Liver (tissue), 8 donors: ENCODE measurements at regions not wholly inside any gene's neighbourhood (a gene's known extent, or its start where the extent isn't known, plus 50 kb on each side); places are given as distances from the start of the nearest gene placed in this dataset.

Source experiments
- DNase-seq: peaks from one replicate; pipeline ENCODE4 v3.0.0-alpha.2; 2017; ENCODE audit warnings: low spot score
- H3K27ac ChIP-seq, 2 donors: one replicate each; pipeline ENCODE4 v1.7.0; 2013; ENCODE audit warnings: inconsistent platforms in 2 of 2, low read length in 2 of 2, control low read depth in 1 of 2, low read depth in 1 of 2, mild to moderate bottlenecking in 1 of 2
- H3K27me3 ChIP-seq, 4 donors: one replicate each; pipeline versions ENCODE4 v1.6.1 to v1.7.0; 2013; ENCODE audit warnings: low read length in 3 of 4, inconsistent platforms in 1 of 4, mild to moderate bottlenecking in 1 of 4, moderate library complexity in 1 of 4; ENCODE audit not compliant: control insufficient read depth in 4 of 4, insufficient read depth in 4 of 4
- H3K36me3 ChIP-seq, 4 donors: one replicate each; pipeline versions ENCODE4 v1.6.1 to v1.7.0; 2013; ENCODE audit warnings: low read length in 3 of 4, mild to moderate bottlenecking in 3 of 4, low read depth in 1 of 4, moderate library complexity in 1 of 4; ENCODE audit not compliant: control insufficient read depth in 4 of 4, insufficient read depth in 3 of 4
- H3K4me1 ChIP-seq, 4 donors: one replicate each; pipeline versions ENCODE4 v1.6.1 to v1.7.0; 2013; ENCODE audit warnings: low read length in 3 of 4, mild to moderate bottlenecking in 3 of 4, moderate library complexity in 1 of 4; ENCODE audit not compliant: control insufficient read depth in 4 of 4, insufficient read depth in 4 of 4
- H3K4me3 ChIP-seq, 3 donors: one replicate each; pipeline versions ENCODE4 v1.6.1 to v1.7.0; 2013; ENCODE audit warnings: low read length in 3 of 3, control low read depth in 1 of 3, low read depth in 1 of 3, mild to moderate bottlenecking in 1 of 3
- H3K9ac ChIP-seq, 2 donors: one replicate each; pipeline ENCODE4 v1.7.0; 2013; ENCODE audit warnings: low read length in 2 of 2, mild to moderate bottlenecking in 2 of 2, moderate library complexity in 2 of 2, control low read depth in 1 of 2, low read depth in 1 of 2
- H3K9me3 ChIP-seq, 4 donors: one replicate each; pipeline versions ENCODE4 v1.6.1 to v1.7.0; 2013; ENCODE audit warnings: low read length in 3 of 4; ENCODE audit not compliant: control insufficient read depth in 4 of 4
- ATF3 ChIP-seq: IDR thresholded peaks from 2 replicates; pipeline ENCODE4 v1.6.1; 2016; ENCODE audit warnings: antibody characterized with exemption
- CTCF ChIP-seq: fragments of 150-350 bp; IDR thresholded peaks from 2 replicates; pipeline ENCODE4 v1.5.1; 2017; ENCODE audit warnings: improper control_type of control experiment, low read depth, low read length; ENCODE audit not compliant: missing input control
- EGR1 ChIP-seq, 2 donors: IDR thresholded peaks; 2 replicates each; pipeline ENCODE4 v1.6.1; 2016 to 2018; ENCODE audit warnings: antibody characterized with exemption in 2 of 2, low read depth in 2 of 2
- FOXA1 ChIP-seq: IDR thresholded peaks from 2 replicates; pipeline ENCODE4 v1.6.1; 2016; ENCODE audit warnings: antibody characterized with exemption
- FOXA2 ChIP-seq: IDR thresholded peaks from 2 replicates; pipeline ENCODE4 v1.6.1; 2016; ENCODE audit warnings: antibody characterized with exemption
- GABPA ChIP-seq, 2 donors: IDR thresholded peaks in 1 of 2; conservative IDR thresholded peaks in 1 of 2; 2 replicates each; pipeline ENCODE4 v1.6.1; 2016; ENCODE audit warnings: antibody characterized with exemption in 2 of 2, mild to moderate bottlenecking in 1 of 2, moderate library complexity in 1 of 2
- JUND ChIP-seq, 2 donors: IDR thresholded peaks; 2 replicates each; pipeline ENCODE4 v1.6.1; 2016; ENCODE audit warnings: antibody characterized with exemption in 2 of 2
- MAX ChIP-seq: IDR thresholded peaks from 2 replicates; pipeline ENCODE4 v1.6.1; 2016; ENCODE audit warnings: antibody characterized with exemption
- NR2F2 ChIP-seq: IDR thresholded peaks from 2 replicates; pipeline ENCODE4 v1.6.1; 2016; ENCODE audit warnings: antibody characterized with exemption
- RAD21 ChIP-seq, 2 donors: IDR thresholded peaks; 2 replicates each; pipeline ENCODE4 v1.6.1; 2016; ENCODE audit warnings: antibody characterized with exemption in 2 of 2, mild to moderate bottlenecking in 2 of 2
- REST ChIP-seq: IDR thresholded peaks from 2 replicates; pipeline ENCODE4 v1.6.1; 2016; ENCODE audit warnings: antibody characterized with exemption, mild to moderate bottlenecking
- SP1 ChIP-seq: IDR thresholded peaks from 2 replicates; pipeline ENCODE4 v1.6.1; 2018; ENCODE audit warnings: antibody characterized with exemption, mild to moderate bottlenecking
- YY1 ChIP-seq: IDR thresholded peaks from 2 replicates; pipeline ENCODE4 v1.6.1; 2016; ENCODE audit warnings: antibody characterized with exemption, mild to moderate bottlenecking
- WGBS: extraction: QIAGEN DNeasy Blood & Tissue Kit; methylation state at CpG from one replicate; pipeline ENCODE4 v1.1.7; 2013; 5-methylcytosine and 5-hydroxymethylcytosine counted together
- donor health status: healthy.
- donor health status: healthy.
- donor health status: healthy.
- donor health status: healthy.
- donor health status: healthy.

- TF ChIP-seq REST: no peak
- TF ChIP-seq SP1: no peak
Observed at GRCh38 chr5:89917112-89917511, 492.4 kb downstream of the CETN3 start (continued).

- no peak overlapping the region for H3K9ac ChIP-seq
- no peaks in the 10 kb centered on the region for H3K27me3 ChIP-seq
- no peaks in the 10 kb centered on the region for H3K4me1 ChIP-seq
- no peak for DNase-seq
- peaks cover 0 to 3% (median 0%) of the 10 kb centered on the region in 4 donors for H3K9me3 ChIP-seq
- 73% methylated on average over 1 of the region's 1 CpG for WGBS
- no peaks in the 10 kb centered on the region for H3K36me3 ChIP-seq
- H3K27ac ChIP-seq: no peak overlapping the region
- no peak for TF ChIP-seq ATF3
- TF ChIP-seq GABPA (IDR thresholded peaks at IDR 0.05 in 1 of 2, conservative IDR thresholded peaks at IDR 0.05 in 1 of 2): no peak
- no peak for TF ChIP-seq MAX
- TF ChIP-seq EGR1 (IDR thresholded peaks at IDR 0.05; ENCODE audit: low read depth in 2 of 2): no peak
- no peak for TF ChIP-seq RAD21 (IDR thresholded peaks at IDR 0.05)
- TF ChIP-seq NR2F2: no peak
- no peak for TF ChIP-seq FOXA1
- no peak for TF ChIP-seq CTCF
- no peak for TF ChIP-seq YY1
- TF ChIP-seq FOXA2: no peak
- TF ChIP-seq JUND (IDR thresholded peaks at IDR 0.05): no peak
- no peak overlapping the region for H3K4me3 ChIP-seq
Observed at GRCh38 chr5:89916131-89916530, 493.4 kb downstream of the CETN3 start.

- Histone ChIP-seq H3K36me3 (no peaks in the 10 kb centered on the region), H3K27me3 (no peaks in the 10 kb centered on the region)
- no peak for TF ChIP-seq ATF3
- TF ChIP-seq CTCF: no peak
- TF ChIP-seq GABPA (IDR thresholded peaks at IDR 0.05 in 1 of 2, conservative IDR thresholded peaks at IDR 0.05 in 1 of 2): no peak
- no peak for TF ChIP-seq RAD21 (IDR thresholded peaks at IDR 0.05)
- no peak for TF ChIP-seq JUND (IDR thresholded peaks at IDR 0.05)
Observed at GRCh38 chr5:89908876-89909275, 500.7 kb downstream of the CETN3 start.

More at GRCh38 chr5:89908876-89909275, 500.7 kb downstream of the CETN3 start:
- Histone ChIP-seq H3K9ac (no peak overlapping the region), H3K4me3 (no peak overlapping the region), H3K9me3 (no peaks in the 10 kb centered on the region), H3K27ac (no peak overlapping the region), H3K4me1 (no peaks in the 10 kb centered on the region)
- DNase-seq: no peak
